ENCODE measurements at regions not wholly inside any gene's neighbourhood (a gene's known extent, or its start where the extent isn't known, plus 50 kb on each side); places are given as distances from the start of the nearest gene placed in this dataset.

DNA sequence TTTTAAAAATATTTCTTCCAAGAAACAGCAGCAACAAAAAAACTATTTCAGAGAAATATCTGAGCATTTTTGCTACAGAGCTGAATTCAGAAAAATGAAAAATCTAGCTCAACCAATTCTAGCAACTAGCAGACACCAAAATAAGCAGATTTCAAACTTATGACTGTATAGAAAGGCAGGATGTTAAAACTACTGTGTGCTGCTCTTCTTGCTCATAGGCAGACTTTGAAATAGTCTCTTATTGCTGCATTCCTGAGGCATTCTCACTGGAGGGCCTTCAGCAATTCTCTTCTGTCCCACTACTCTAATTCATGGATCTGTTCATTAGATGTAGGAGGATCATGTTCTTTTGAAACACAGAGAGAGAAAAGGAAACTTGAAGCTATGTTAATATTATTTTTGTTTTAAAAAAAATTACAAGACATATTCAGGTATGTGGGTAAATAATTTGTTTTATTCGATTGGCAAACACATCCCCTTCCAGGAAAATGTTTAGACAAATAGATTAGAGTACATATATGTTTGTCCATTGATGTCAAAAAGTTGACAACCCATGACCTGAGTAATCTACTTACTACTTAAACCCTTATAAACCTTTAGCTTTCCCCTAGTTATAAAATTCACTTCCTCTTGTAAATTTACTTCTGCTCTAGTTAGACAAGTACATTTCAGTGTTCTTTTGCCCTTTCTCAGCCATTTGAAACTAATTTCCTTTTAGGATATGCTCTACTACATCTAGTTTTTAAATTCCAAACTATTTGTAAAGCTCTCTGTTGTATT lies 428.2 kb upstream of the POT1 start:
- Histone ChIP-seq H3K9me3 (replicated peaks in 1 of 2; ENCODE audit: control insufficient read depth in 1 of 2, insufficient read depth in 1 of 2, low read length in 2 of 2) (no peaks in the 10 kb centered on the region), H3K79me2 (ENCODE audit: insufficient read depth, low read length) (no peaks in the 10 kb centered on the region), H3K27me3 (ENCODE audit: control insufficient read depth in 2 of 2, insufficient read depth in 2 of 2, low read length in 2 of 2) (no peaks in the 10 kb centered on the region), H4K20me1 (ENCODE audit: insufficient read depth, low read length) (no peaks in the 10 kb centered on the region), H3K4me3 (replicated peaks in 1 of 3; ENCODE audit: low read depth in 2 of 3, low read length in 3 of 3) (no peak overlapping the region), H3K4me2 (replicated peaks; ENCODE audit: extremely low read depth, low read length, poor library complexity, severe bottlenecking) (no peak overlapping the region), H3K4me1 (ENCODE audit: control insufficient read depth in 1 of 2, insufficient read depth in 2 of 2, low read length in 2 of 2) (no peaks in the 10 kb centered on the region), H3K9ac (ENCODE audit: insufficient read depth, low read length, poor library complexity, severe bottlenecking) (no peak overlapping the region), H3K36me3 (replicated peaks in 1 of 2; ENCODE audit: control insufficient read depth in 1 of 2, insufficient read depth in 2 of 2, low read length in 2 of 2) (no peaks in the 10 kb centered on the region), H2AFZ (ENCODE audit: insufficient read depth, low read depth, low read length, poor library complexity, severe bottlenecking) (no peak overlapping the region), H3K27ac (ENCODE audit: low read depth in 1 of 2, low read length in 2 of 2) (no peak overlapping the region)
- H3K36me3 Mint-ChIP-seq, result no peaks in the 10 kb centered on the region
- H3K27me3 Mint-ChIP-seq (ENCODE audit: low read depth in 3 of 3), result no peaks in the 10 kb centered on the region
- H3K9me3 Mint-ChIP-seq, result peaks cover 0 to 3% (median 0%) of the 10 kb centered on the region in 7 donors
- WGBS (ENCODE audit: insufficient coverage), result no CpG with 5 or more reads among the region's 1 CpG
- H3K4me1 Mint-ChIP-seq, result no peaks in the 10 kb centered on the region
- no peak for DNase-seq
- TF ChIP-seq, protein P1, sequence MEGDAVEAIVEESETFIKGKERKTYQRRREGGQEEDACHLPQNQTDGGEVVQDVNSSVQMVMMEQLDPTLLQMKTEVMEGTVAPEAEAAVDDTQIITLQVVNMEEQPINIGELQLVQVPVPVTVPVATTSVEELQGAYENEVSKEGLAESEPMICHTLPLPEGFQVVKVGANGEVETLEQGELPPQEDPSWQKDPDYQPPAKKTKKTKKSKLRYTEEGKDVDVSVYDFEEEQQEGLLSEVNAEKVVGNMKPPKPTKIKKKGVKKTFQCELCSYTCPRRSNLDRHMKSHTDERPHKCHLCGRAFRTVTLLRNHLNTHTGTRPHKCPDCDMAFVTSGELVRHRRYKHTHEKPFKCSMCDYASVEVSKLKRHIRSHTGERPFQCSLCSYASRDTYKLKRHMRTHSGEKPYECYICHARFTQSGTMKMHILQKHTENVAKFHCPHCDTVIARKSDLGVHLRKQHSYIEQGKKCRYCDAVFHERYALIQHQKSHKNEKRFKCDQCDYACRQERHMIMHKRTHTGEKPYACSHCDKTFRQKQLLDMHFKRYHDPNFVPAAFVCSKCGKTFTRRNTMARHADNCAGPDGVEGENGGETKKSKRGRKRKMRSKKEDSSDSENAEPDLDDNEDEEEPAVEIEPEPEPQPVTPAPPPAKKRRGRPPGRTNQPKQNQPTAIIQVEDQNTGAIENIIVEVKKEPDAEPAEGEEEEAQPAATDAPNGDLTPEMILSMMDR (IDR thresholded peaks at IDR 0.05), result no peak
- intact Hi-C loops (cut with micrococcal nuclease), result no loop called here
- H3K27ac Mint-ChIP-seq, result no peak overlapping the region
- no peak overlapping the region for H3K4me3 Mint-ChIP-seq

DNA sequence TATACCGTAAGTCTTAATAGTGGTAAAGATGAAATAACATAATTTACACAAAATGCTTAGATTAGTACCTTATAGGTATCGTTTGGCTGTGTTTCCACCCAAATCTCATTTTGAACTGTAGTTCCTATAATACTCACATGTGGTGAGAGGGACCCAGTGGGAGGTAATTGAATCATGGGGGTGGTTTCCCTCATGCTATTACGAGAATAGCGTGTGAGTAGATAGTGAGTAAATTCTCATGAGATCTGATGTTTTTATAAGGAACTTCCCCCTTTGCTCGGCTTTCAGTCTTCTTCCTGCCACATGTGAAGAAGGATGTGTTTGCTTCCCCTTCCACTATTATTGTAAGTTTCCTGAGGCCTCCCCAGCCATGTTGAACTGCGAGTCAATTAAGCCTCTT lies 426.3 kb upstream of the POT1 start:
- Mint-ChIP-seq H3K9me3 (peaks cover 0 to 3% (median 0%) of the 10 kb centered on the region in 7 donors), H3K4me3 (no peak overlapping the region), H3K36me3 (no peaks in the 10 kb centered on the region), H3K4me1 (no peaks in the 10 kb centered on the region), H3K27me3 (ENCODE audit: low read depth in 3 of 3) (no peaks in the 10 kb centered on the region), H3K27ac (no peak overlapping the region)
- Histone ChIP-seq H3K27ac (ENCODE audit: low read depth in 1 of 2, low read length in 2 of 2) (no peak overlapping the region), H2AFZ (ENCODE audit: insufficient read depth, low read depth, low read length, poor library complexity, severe bottlenecking) (no peak overlapping the region), H3K79me2 (ENCODE audit: insufficient read depth, low read length) (no peaks in the 10 kb centered on the region), H3K9me3 (replicated peaks in 1 of 2; ENCODE audit: control insufficient read depth in 1 of 2, insufficient read depth in 1 of 2, low read length in 2 of 2) (no peaks in the 10 kb centered on the region), H3K4me2 (replicated peaks; ENCODE audit: extremely low read depth, low read length, poor library complexity, severe bottlenecking) (no peak overlapping the region), H3K36me3 (replicated peaks in 1 of 2; ENCODE audit: control insufficient read depth in 1 of 2, insufficient read depth in 2 of 2, low read length in 2 of 2) (no peaks in the 10 kb centered on the region), H4K20me1 (ENCODE audit: insufficient read depth, low read length) (no peaks in the 10 kb centered on the region), H3K9ac (ENCODE audit: insufficient read depth, low read length, poor library complexity, severe bottlenecking) (no peak overlapping the region), H3K27me3 (ENCODE audit: control insufficient read depth in 2 of 2, insufficient read depth in 2 of 2, low read length in 2 of 2) (no peaks in the 10 kb centered on the region), H3K4me3 (replicated peaks in 1 of 3; ENCODE audit: low read depth in 2 of 3, low read length in 3 of 3) (no peak overlapping the region), H3K4me1 (ENCODE audit: control insufficient read depth in 1 of 2, insufficient read depth in 2 of 2, low read length in 2 of 2) (no peaks in the 10 kb centered on the region)
- WGBS (ENCODE audit: insufficient coverage), result no CpG with 5 or more reads among the region's 6 CpGs
- TF ChIP-seq, protein P1 (IDR thresholded peaks at IDR 0.05), result no peak
- no peak for DNase-seq
- intact Hi-C loops (cut with micrococcal nuclease), result no loop called here

Measured in CD14-positive monocyte (primary cell).